Kidney (tissue), 13 donors: ENCODE measurements at regions not wholly inside any gene's neighbourhood (a gene's known extent, or its start where the extent isn't known, plus 50 kb on each side); places are given as distances from the start of the nearest gene placed in this dataset.

Experiments used
- DNase-seq, 5 donors: peaks; one replicate each; pipeline ENCODE4 v3.0.0-alpha.2; 2013 to 2020
- FAIRE-seq: peaks from 2 replicates; lab custom pipeline; 2012; peaks lifted over from hg19 to GRCh38; lab: Jason Lieb, UNC
- H3K27ac ChIP-seq, 2 donors: one replicate each; pipeline ENCODE4 v1.7.0; 2013; ENCODE audit warnings: low read depth in 2 of 2, low read length in 2 of 2, inconsistent platforms in 1 of 2
- H3K27me3 ChIP-seq: one replicate; pipeline ENCODE4 v1.7.1; 2013; ENCODE audit warnings: low read length, inconsistent platforms; ENCODE audit not compliant: control insufficient read depth, insufficient read depth
- H3K36me3 ChIP-seq, 3 donors: one replicate each; pipeline versions ENCODE4 v1.7.0 to v1.7.1; 2013; ENCODE audit warnings: low read length in 3 of 3, control low read depth in 1 of 3, inconsistent platforms in 1 of 3; ENCODE audit not compliant: insufficient read depth in 3 of 3, control insufficient read depth in 2 of 3
- H3K4me1 ChIP-seq, 3 donors: one replicate each; pipeline versions ENCODE4 v1.7.0 to v1.7.1; 2013; ENCODE audit warnings: low read length in 3 of 3, inconsistent platforms in 1 of 3, low read depth in 1 of 3; ENCODE audit not compliant: control insufficient read depth in 2 of 3, insufficient read depth in 2 of 3
- H3K4me3 ChIP-seq, 3 donors: one replicate each; pipeline versions ENCODE4 v1.7.0 to v1.8.1; 2013; ENCODE audit warnings: low read length in 3 of 3, control low read depth in 1 of 3, inconsistent platforms in 1 of 3
- H3K9ac ChIP-seq, 3 donors: one replicate each; pipeline versions ENCODE4 v1.7.0 to v1.7.1; 2013; ENCODE audit warnings: low read length in 3 of 3, control low read depth in 1 of 3, inconsistent platforms in 1 of 3
- H3K9me3 ChIP-seq, 3 donors: one replicate each; pipeline versions ENCODE4 v1.7.0 to v1.7.1; 2013; ENCODE audit warnings: low read length in 3 of 3, control low read depth in 1 of 3, inconsistent platforms in 1 of 3; ENCODE audit not compliant: control insufficient read depth in 2 of 3, insufficient read depth in 1 of 3
- CTCF ChIP-seq: IDR thresholded peaks from 3 replicates; pipeline ENCODE4 v1.5.1; 2012; ENCODE audit warnings: mild to moderate bottlenecking, moderate library complexity, borderline replicate concordance; ENCODE audit not compliant: insufficient read depth; ENCODE audit errors: extremely low read depth
- intact Hi-C: fragments of 100-400 bp; cut with DNase I; formaldehyde crosslinking; loops from one replicate; pipeline ENCODE4 v1.11.1; 2022
- donor health status: control.
- donor health status: control.
- donor health status: control.
- donor health status: control.
- donor health status: control.
- donor health status: DM: yes; HTN: yes; CAD: no.
- donor health status: Normal renal cell carcinoma (clear cell type).

- TF ChIP-seq CTCF = no peak
- Histone ChIP-seq H3K27ac (no peak overlapping the region), H3K4me3 (no peak overlapping the region), H3K4me1 (no peaks in the 10 kb centered on the region), H3K36me3 (no peaks in the 10 kb centered on the region), H3K27me3 (no peaks in the 10 kb centered on the region), H3K9ac (no peak overlapping the region), H3K9me3 (peaks cover 0 to 6% (median 3%) of the 10 kb centered on the region in 3 donors)
- FAIRE-seq (no peak), DNase-seq (peak in 1 of 5 donors; percentile 7)
- intact Hi-C loops = no loop called here
These were observed 553.5 kb downstream of the TBC1D22A start for GRCh38 chr22:47315862-47316419.

GRCh38 chr22:47310601-47311000 is 548.2 kb downstream of the TBC1D22A start:
- H3K4me3 ChIP-seq = no peak overlapping the region
- TF ChIP-seq CTCF = no peak
- no peaks in the 10 kb centered on the region for H3K9me3 ChIP-seq
- no peak overlapping the region for H3K27ac ChIP-seq
- FAIRE-seq (no peak), DNase-seq (no peak)
- H3K9ac ChIP-seq = no peak overlapping the region
- intact Hi-C loops = no loop called here
- no peaks in the 10 kb centered on the region for H3K36me3 ChIP-seq
- H3K4me1 ChIP-seq = no peaks in the 10 kb centered on the region
- no peaks in the 10 kb centered on the region for H3K27me3 ChIP-seq

- no peaks in the 10 kb centered on the region for H3K36me3 ChIP-seq
- no peak overlapping the region for H3K27ac ChIP-seq
- FAIRE-seq (no peak), DNase-seq (no peak)
- no peaks in the 10 kb centered on the region for H3K4me1 ChIP-seq
- no peak for TF ChIP-seq CTCF
- no peaks in the 10 kb centered on the region for H3K27me3 ChIP-seq
- H3K4me3 ChIP-seq = no peak overlapping the region
- H3K9me3 ChIP-seq = no peaks in the 10 kb centered on the region
- H3K9ac ChIP-seq = no peak overlapping the region
- intact Hi-C loops = no loop called here
These were observed 547.5 kb downstream of the TBC1D22A start for GRCh38 chr22:47309946-47310345.

GRCh38 chr22:47309476-47309875 is 547.0 kb downstream of the TBC1D22A start:
- H3K27ac ChIP-seq = no peak overlapping the region
- no peak for FAIRE-seq
- intact Hi-C loops = no loop called here
- H3K9me3 ChIP-seq = no peaks in the 10 kb centered on the region
- no peaks in the 10 kb centered on the region for H3K36me3 ChIP-seq
- no peaks in the 10 kb centered on the region for H3K4me1 ChIP-seq
- no peak overlapping the region for H3K9ac ChIP-seq
- no peak for TF ChIP-seq CTCF
- DNase-seq = peak in 1 of 5 donors; percentile 1
- no peaks in the 10 kb centered on the region for H3K27me3 ChIP-seq
- no peak overlapping the region for H3K4me3 ChIP-seq
